GM06990 (cell line): ENCODE measurements at regions not wholly inside any gene's neighbourhood (a gene's known extent, or its start where the extent isn't known, plus 50 kb on each side); places are given as distances from the start of the nearest gene placed in this dataset.

Experiments
- DNase-seq: peaks from one replicate; pipeline ENCODE4 v3.0.0-alpha.2; 2011; ENCODE audit not compliant: insufficient read length; ENCODE audit errors: extremely low read depth
- H3K27me3 ChIP-seq: replicated peaks from 2 replicates; pipeline ENCODE4 v1.6.0; 2011; ENCODE audit warnings: low read length; ENCODE audit not compliant: control insufficient read depth, insufficient read depth
- H3K36me3 ChIP-seq: 2 replicates; pipeline ENCODE4 v1.5.1; 2011; ENCODE audit warnings: low read length; ENCODE audit not compliant: control insufficient read depth, insufficient read depth
- H3K4me3 ChIP-seq: replicated peaks from 2 replicates; pipeline ENCODE4 v1.5.1; 2011; ENCODE audit warnings: low read depth, mild to moderate bottlenecking, control low read depth, low read length
- CTCF ChIP-seq: IDR thresholded peaks from 2 replicates; pipeline ENCODE4 v1.5.1; 2011; ENCODE audit warnings: low read length, control low read depth, mild to moderate bottlenecking, inconsistent platforms; ENCODE audit not compliant: insufficient read depth, poor library complexity, severe bottlenecking

GRCh38 chr2:215653344-215654030, 217.6 kb upstream of the FN1 start:
- TF ChIP-seq CTCF = no peak

DNA sequence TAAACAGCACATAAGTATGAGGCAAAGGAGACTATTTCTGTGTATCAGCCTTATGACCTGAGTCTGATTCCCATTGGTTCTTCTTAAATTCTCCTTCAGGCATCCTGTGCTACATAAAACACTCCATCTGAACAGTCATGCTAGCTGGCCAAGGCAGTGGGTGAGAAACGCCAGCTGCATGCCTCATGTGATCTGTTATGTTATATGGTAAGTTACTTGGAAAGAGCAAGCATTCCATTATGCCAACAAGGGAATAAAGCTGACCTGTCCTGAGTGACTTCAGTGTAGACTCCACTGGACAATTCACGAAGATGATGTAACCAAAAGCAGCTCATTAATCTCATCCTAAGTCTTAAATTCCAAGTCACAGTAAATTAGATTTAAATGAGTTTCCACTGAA, 216.5 kb upstream of the FN1 start:
- no peaks in the 10 kb centered on the region for H3K27me3 ChIP-seq
- no peak for DNase-seq
- no peaks in the 10 kb centered on the region for H3K36me3 ChIP-seq
- TF ChIP-seq CTCF = no peak
- no peak overlapping the region for H3K4me3 ChIP-seq

More at GRCh38 chr2:215653344-215654030, 217.6 kb upstream of the FN1 start:
- no peak overlapping the region for H3K4me3 ChIP-seq
- DNase-seq = no peak
- H3K27me3 ChIP-seq = no peaks in the 10 kb centered on the region
- H3K36me3 ChIP-seq = no peaks in the 10 kb centered on the region

DNA sequence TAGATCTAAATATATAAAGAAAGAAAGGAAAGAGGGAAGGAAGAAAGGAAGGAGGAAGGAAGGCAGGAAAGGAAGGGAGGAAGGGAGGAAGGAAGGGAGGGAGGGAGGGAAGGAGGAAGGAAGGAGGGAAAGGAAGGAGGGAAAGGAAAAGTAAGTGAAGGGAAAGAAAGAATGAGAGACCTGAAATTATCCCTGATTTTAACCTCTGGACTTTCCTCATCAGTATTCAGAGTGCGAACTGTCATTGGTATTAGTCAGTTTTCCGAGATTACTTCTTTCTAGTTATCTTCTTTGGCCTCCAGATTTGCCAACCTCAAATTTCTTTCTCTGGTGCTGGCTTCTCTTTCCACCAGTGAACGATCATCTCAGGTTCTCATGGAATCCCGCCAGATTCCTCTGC, 215.5 kb upstream of the FN1 start:
- no peak overlapping the region for H3K4me3 ChIP-seq
- TF ChIP-seq CTCF = no peak
- no peaks in the 10 kb centered on the region for H3K36me3 ChIP-seq
- H3K27me3 ChIP-seq = no peaks in the 10 kb centered on the region
- DNase-seq = no peak

DNA sequence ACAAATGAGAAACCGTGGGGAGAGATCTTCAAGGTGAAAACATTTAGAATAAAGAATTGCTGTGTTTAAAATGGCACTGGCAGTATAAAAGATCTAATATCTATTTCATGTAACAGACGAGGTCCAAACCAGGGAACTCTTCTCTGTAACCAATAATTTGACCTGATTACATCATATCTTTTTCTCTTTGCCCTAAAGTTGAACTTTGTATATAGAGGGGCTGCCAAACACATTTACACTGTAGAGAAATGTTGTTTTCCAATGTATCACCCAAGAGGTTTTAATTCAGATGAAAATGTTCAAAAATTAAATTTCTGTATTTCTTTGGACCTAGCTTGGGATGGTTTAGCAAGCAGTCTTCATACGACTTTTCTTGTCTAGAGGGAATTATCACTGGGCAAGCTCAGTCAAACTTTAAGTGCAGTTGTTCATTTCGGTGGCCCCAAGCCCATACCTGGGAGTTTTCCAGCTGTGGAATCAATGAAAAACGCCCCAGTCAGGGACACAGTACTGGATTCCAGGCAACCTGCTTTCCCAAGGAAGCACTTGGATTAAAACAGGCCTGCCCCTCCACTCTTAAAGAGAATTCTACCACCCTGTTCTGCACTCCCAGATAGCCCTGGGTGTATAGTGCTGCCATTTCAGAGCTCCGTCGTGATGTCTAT, 208.5 kb upstream of the FN1 start:
- DNase-seq = no peak
- Histone ChIP-seq H3K4me3 (no peak overlapping the region), H3K27me3 (no peaks in the 10 kb centered on the region), H3K36me3 (no peaks in the 10 kb centered on the region)
- TF ChIP-seq CTCF = no peak

- H3K4me3 ChIP-seq = no peak overlapping the region
- no peaks in the 10 kb centered on the region for H3K36me3 ChIP-seq
- DNase-seq = no peak
- TF ChIP-seq CTCF = no peak
- no peaks in the 10 kb centered on the region for H3K27me3 ChIP-seq
Measured at GRCh38 chr2:215638687-215639086, 202.8 kb upstream of the FN1 start.

DNA sequence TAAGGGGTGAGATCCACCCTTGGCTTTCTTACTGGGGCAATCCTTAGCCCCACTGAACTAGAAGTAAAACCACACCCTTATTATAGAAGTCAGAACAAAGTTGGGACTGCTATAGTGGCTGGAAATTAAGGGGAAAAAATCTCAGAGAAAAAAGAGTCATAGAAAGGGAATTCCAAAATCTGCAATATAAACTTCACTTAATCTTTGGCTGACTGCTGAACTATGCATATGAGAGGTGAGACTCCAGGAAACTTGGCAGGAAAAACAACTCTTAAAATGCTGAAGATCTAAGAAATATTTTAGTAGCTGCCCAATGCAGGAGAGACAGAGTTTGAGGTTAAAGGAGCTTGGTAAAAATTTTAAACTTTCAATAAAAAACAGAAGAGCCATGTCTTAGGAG, 201.8 kb upstream of the FN1 start:
- Histone ChIP-seq H3K4me3 (no peak overlapping the region), H3K36me3 (no peaks in the 10 kb centered on the region), H3K27me3 (no peaks in the 10 kb centered on the region)
- no peak for DNase-seq
- no peak for TF ChIP-seq CTCF
